Colonic mucosa (tissue), 4 donors: ENCODE measurements at regions not wholly inside any gene's neighbourhood (a gene's known extent, or its start where the extent isn't known, plus 50 kb on each side); places are given as distances from the start of the nearest gene placed in this dataset.

Experiments
- DNase-seq: peaks from one replicate; pipeline ENCODE4 v3.0.0-alpha.2; 2020
- H3K27ac ChIP-seq: fragments of 200-600 bp; one replicate; pipeline ENCODE4 v1.8.0; 2021
- H3K27me3 ChIP-seq: fragments of 200-600 bp; one replicate; pipeline ENCODE4 v1.8.0; 2021
- H3K36me3 ChIP-seq: fragments of 200-600 bp; one replicate; pipeline ENCODE4 v1.8.0; 2021
- H3K4me1 ChIP-seq: fragments of 200-600 bp; one replicate; pipeline ENCODE4 v1.8.0; 2021; ENCODE audit warnings: mild to moderate bottlenecking
- H3K4me3 ChIP-seq: fragments of 200-600 bp; one replicate; pipeline ENCODE4 v1.8.0; 2021
- H3K9ac ChIP-seq, 2 donors: one replicate each; pipeline ENCODE4 v1.7.0; 2013; ENCODE audit warnings: control low read depth in 2 of 2, low read depth in 2 of 2, low read length in 2 of 2
- H3K9me3 ChIP-seq: fragments of 200-600 bp; one replicate; pipeline ENCODE4 v1.8.0; 2021
- CTCF ChIP-seq: fragments of 200-600 bp; IDR thresholded peaks from one replicate; pipeline ENCODE4 v1.8.0; 2022; ENCODE audit warnings: antibody characterized with exemption, mild to moderate bottlenecking
- intact Hi-C: fragments of 100-400 bp; cut with DNase I; formaldehyde crosslinking; loops from one replicate; pipeline ENCODE4 v1.14.1; 2022
- donor health status: healthy.
- donor health status: DM: no; HTN: no; CAD: no.
- donor health status: DM: no; HTN: no; CAD: no.

- no peaks in the 10 kb centered on the region for H3K4me1 ChIP-seq
- H3K36me3 ChIP-seq, result no peaks in the 10 kb centered on the region
- no peaks in the 10 kb centered on the region for H3K27me3 ChIP-seq
- H3K27ac ChIP-seq, result no peak overlapping the region
- TF ChIP-seq CTCF, result no peak
- no peak for DNase-seq
- intact Hi-C loops, result no loop called here
- H3K4me3 ChIP-seq, result no peak overlapping the region
- H3K9me3 ChIP-seq, result no peaks in the 10 kb centered on the region
- no peak overlapping the region for H3K9ac ChIP-seq
Observed at GRCh38 chr3:103977417-103977816, 1389.3 kb upstream of the ALCAM start.

- no peak for DNase-seq
- intact Hi-C loops, result no loop called here
- TF ChIP-seq CTCF, result no peak
- H3K9me3 ChIP-seq, result no peaks in the 10 kb centered on the region
- H3K4me1 ChIP-seq, result no peaks in the 10 kb centered on the region
- H3K27me3 ChIP-seq, result no peaks in the 10 kb centered on the region
- H3K27ac ChIP-seq, result no peak overlapping the region
- no peak overlapping the region for H3K4me3 ChIP-seq
- H3K9ac ChIP-seq, result no peak overlapping the region
- H3K36me3 ChIP-seq, result no peaks in the 10 kb centered on the region
Observed at GRCh38 chr3:103991461-103992115, 1375.1 kb upstream of the ALCAM start.

GRCh38 chr3:103992469-103992868 lies 1374.2 kb upstream of the ALCAM start:
- Histone ChIP-seq H3K27ac (no peak overlapping the region), H3K4me3 (no peak overlapping the region), H3K9ac (no peak overlapping the region), H3K36me3 (no peaks in the 10 kb centered on the region), H3K9me3 (no peaks in the 10 kb centered on the region), H3K4me1 (no peaks in the 10 kb centered on the region), H3K27me3 (no peaks in the 10 kb centered on the region)
- no peak for DNase-seq
- intact Hi-C loops, result no loop called here
- no peak for TF ChIP-seq CTCF

GRCh38 chr3:104004956-104005355 lies 1361.8 kb upstream of the ALCAM start:
- TF ChIP-seq CTCF, result no peak
- Histone ChIP-seq H3K9ac (no peak overlapping the region), H3K4me3 (no peak overlapping the region), H3K27ac (no peak overlapping the region), H3K36me3 (no peaks in the 10 kb centered on the region), H3K4me1 (no peaks in the 10 kb centered on the region), H3K9me3 (no peaks in the 10 kb centered on the region), H3K27me3 (no peaks in the 10 kb centered on the region)
- intact Hi-C loops, result no loop called here
- no peak for DNase-seq

- no peaks in the 10 kb centered on the region for H3K36me3 ChIP-seq
- intact Hi-C loops, result no loop called here
- H3K4me3 ChIP-seq, result no peak overlapping the region
- H3K9ac ChIP-seq, result no peak overlapping the region
- no peaks in the 10 kb centered on the region for H3K9me3 ChIP-seq
- H3K4me1 ChIP-seq, result no peaks in the 10 kb centered on the region
- no peak overlapping the region for H3K27ac ChIP-seq
- DNase-seq, result no peak
- H3K27me3 ChIP-seq, result no peaks in the 10 kb centered on the region
- no peak for TF ChIP-seq CTCF
Observed at GRCh38 chr3:104005815-104006214, 1360.9 kb upstream of the ALCAM start.
